ENCODE measurements at regions not wholly inside any gene's neighbourhood (a gene's known extent, or its start where the extent isn't known, plus 50 kb on each side); places are given as distances from the start of the nearest gene placed in this dataset.

DNA sequence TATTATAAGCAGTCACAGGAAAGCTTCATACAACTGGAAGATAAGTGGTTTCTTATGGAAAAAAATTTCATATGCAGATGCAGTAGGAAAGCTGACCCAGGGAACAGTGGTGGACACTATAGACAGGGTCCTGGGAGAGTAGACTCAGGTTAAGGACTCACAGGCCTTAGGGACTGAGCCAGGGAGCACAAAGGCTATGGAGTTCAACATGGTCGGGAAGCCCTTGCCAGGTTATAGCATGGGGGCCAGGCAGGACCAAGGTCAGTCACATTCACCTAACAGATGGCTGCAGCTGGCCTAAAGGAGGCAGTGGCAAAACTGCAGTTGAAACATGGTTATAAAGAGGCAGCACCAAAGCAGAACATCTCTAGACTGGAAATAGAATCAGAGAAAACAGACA, 54.9 kb upstream of the UNC5B start:
- intact Hi-C loops (cut with micrococcal nuclease; ENCODE audit: unreplicated experiment) (no loop called here), in situ Hi-C loops (cut with HindIII; ENCODE audit: low pct_unique_long_range_greater_than_20kb, low sequenced_read_pairs) (no loop called here)
- ATAC-seq (no peak), DNase-seq (ENCODE audit: low read depth, low spot score) (no peak)
- POLR2A ChIA-PET = no interaction called here
- Histone ChIP-seq H3K27me3 (ENCODE audit: control insufficient read depth, insufficient read depth, low read length) (peaks cover 16% of the 10 kb centered on the region), H3K27ac (ENCODE audit: low read length) (no peak overlapping the region), H3K9me3 (ENCODE audit: control insufficient read depth, insufficient read depth, low read depth, low read length) (no peaks in the 10 kb centered on the region), H3K4me3 (ENCODE audit: low read depth in 2 of 2, low read length in 2 of 2) (no peak overlapping the region), H3K4me1 (ENCODE audit: control insufficient read depth, insufficient read depth, low read length) (no peaks in the 10 kb centered on the region), H3K36me3 (ENCODE audit: control insufficient read depth, insufficient read depth, low read length) (no peaks in the 10 kb centered on the region)
- no TSS peak for BruUV-seq (replicated peaks)
- no peak for TF ChIP-seq REST (IDR thresholded peaks at IDR 0.05; ENCODE audit: insufficient read depth in 1 of 2, low read depth in 2 of 2, low read length in 1 of 2)
- TF ChIP-seq SIN3A (IDR thresholded peaks at IDR 0.05; ENCODE audit: borderline replicate concordance, insufficient read depth, low read depth, low read length) = no peak
- TF ChIP-seq POLR2AphosphoS5 (IDR thresholded peaks at IDR 0.05; ENCODE audit: low read depth, low read length) = no peak
- TF ChIP-seq, protein P1, sequence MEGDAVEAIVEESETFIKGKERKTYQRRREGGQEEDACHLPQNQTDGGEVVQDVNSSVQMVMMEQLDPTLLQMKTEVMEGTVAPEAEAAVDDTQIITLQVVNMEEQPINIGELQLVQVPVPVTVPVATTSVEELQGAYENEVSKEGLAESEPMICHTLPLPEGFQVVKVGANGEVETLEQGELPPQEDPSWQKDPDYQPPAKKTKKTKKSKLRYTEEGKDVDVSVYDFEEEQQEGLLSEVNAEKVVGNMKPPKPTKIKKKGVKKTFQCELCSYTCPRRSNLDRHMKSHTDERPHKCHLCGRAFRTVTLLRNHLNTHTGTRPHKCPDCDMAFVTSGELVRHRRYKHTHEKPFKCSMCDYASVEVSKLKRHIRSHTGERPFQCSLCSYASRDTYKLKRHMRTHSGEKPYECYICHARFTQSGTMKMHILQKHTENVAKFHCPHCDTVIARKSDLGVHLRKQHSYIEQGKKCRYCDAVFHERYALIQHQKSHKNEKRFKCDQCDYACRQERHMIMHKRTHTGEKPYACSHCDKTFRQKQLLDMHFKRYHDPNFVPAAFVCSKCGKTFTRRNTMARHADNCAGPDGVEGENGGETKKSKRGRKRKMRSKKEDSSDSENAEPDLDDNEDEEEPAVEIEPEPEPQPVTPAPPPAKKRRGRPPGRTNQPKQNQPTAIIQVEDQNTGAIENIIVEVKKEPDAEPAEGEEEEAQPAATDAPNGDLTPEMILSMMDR (IDR thresholded peaks at IDR 0.05) = no peak
- TF ChIP-seq TCF7L2 (IDR thresholded peaks at IDR 0.05; ENCODE audit: low read depth, low read length) = no peak
- CTCF ChIA-PET = interaction anchor here (0.6 kb wide), 1 partner anchor 11 kb away, joined by 3 read pairs; no protein-coding TSS in a partner anchor

DNA sequence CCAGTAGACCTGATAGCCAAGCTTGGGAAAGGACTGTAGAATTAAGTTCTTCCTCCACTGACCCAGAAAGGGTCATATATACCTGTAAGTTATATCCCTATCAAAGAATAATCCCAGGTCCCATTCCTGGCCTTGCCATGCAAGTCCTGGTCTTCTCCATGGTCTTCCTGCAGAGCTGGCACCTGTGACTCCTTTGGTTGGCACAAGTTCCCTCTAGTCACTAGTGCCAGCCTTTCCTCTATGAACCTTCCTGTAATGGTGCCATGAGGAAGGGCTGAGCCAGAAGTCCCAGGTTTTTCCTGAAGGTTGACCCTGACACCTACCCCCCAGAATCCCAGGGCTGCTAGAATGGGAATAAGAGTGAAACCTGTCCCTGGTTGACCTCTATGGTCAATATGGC, 54.1 kb upstream of the UNC5B start:
- H3K27me3 ChIP-seq (ENCODE audit: control insufficient read depth, insufficient read depth, low read length) = peaks cover 10% of the 10 kb centered on the region
- DNase-seq (ENCODE audit: low read depth, low spot score) (no peak), ATAC-seq (no peak)
- POLR2A ChIA-PET = no interaction called here
- no TSS peak for BruUV-seq (replicated peaks)
- no peak overlapping the region for H3K4me3 ChIP-seq (ENCODE audit: low read depth in 2 of 2, low read length in 2 of 2)
- no peaks in the 10 kb centered on the region for H3K4me1 ChIP-seq (ENCODE audit: control insufficient read depth, insufficient read depth, low read length)
- intact Hi-C loops (cut with micrococcal nuclease; ENCODE audit: unreplicated experiment) (no loop called here), in situ Hi-C loops (cut with HindIII; ENCODE audit: low pct_unique_long_range_greater_than_20kb, low sequenced_read_pairs) (no loop called here)
- H3K36me3 ChIP-seq (ENCODE audit: control insufficient read depth, insufficient read depth, low read length) = no peaks in the 10 kb centered on the region
- no peaks in the 10 kb centered on the region for H3K9me3 ChIP-seq (ENCODE audit: control insufficient read depth, insufficient read depth, low read depth, low read length)
- CTCF ChIA-PET = no interaction called here
- TF ChIP-seq TCF7L2 (IDR thresholded peaks at IDR 0.05; ENCODE audit: low read depth, low read length) = no peak
- no peak for TF ChIP-seq REST (IDR thresholded peaks at IDR 0.05; ENCODE audit: insufficient read depth in 1 of 2, low read depth in 2 of 2, low read length in 1 of 2)
- no peak for TF ChIP-seq SIN3A (IDR thresholded peaks at IDR 0.05; ENCODE audit: borderline replicate concordance, insufficient read depth, low read depth, low read length)
- TF ChIP-seq POLR2AphosphoS5 (IDR thresholded peaks at IDR 0.05; ENCODE audit: low read depth, low read length) = no peak
- TF ChIP-seq, protein P1 (IDR thresholded peaks at IDR 0.05) = no peak
- H3K27ac ChIP-seq (ENCODE audit: low read length) = no peak overlapping the region

All from Panc1 (cell line).